GM19438 (cell line): ENCODE measurements at regions not wholly inside any gene's neighbourhood (a gene's known extent, or its start where the extent isn't known, plus 50 kb on each side); places are given as distances from the start of the nearest gene placed in this dataset.
"Not testable (repeated sequence)": the region's sequence is repeated elsewhere in the genome, so short reads cannot be mapped to it uniquely, and the experiment has no call there.

ENCODE experiments used
- ATAC-seq: cut with Tn5 transposase; IDR thresholded peaks from one replicate; pipeline ENCODE4 v1.9.1; 2021; ENCODE audit warnings: low read depth; ENCODE audit not compliant: unreplicated experiment

DNA sequence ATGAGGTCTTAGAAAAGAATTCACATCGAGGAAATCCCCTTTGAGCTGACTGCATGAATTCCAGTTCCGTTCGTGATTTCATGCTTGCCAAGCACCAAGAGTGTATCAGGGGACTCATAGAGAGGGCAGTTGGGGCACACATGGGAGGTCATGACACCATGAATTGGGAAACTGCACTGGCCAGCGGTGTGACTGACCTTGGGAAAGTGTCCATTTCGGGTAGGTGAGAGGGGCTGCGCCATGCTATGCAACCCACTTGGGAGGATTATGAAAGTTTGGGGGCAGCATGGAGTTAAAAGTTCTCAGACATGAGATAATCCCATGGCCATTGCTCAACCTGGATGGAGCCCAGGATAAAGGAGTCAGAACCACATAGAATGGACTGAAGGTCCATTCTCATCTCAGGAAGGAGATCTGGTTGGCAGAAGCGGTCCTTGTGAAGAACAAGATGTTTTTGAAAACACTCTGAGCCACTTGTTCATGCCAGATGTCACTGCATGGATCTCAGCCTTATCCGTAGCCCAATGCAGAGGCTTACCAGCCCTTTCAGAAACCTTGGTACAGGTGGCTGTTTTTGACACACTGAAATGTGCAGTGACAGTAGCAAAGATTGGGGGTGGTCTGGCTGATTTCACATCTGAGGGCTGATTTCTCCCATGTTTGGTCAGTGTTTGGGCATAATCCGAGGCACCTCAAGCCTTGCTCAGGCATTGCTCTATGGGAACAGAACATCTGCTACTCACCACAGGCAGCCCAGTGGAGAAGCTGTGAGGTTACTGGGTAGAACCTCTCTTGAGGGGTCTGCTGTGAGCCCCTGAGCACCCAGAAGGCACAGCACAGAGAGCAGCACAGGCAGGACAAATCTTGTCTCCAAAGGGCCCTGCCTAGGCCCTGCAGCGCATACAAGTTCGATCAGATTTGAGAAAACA is 252.3 kb downstream of the CXCL12 start:
- ATAC-seq = no peak

DNA sequence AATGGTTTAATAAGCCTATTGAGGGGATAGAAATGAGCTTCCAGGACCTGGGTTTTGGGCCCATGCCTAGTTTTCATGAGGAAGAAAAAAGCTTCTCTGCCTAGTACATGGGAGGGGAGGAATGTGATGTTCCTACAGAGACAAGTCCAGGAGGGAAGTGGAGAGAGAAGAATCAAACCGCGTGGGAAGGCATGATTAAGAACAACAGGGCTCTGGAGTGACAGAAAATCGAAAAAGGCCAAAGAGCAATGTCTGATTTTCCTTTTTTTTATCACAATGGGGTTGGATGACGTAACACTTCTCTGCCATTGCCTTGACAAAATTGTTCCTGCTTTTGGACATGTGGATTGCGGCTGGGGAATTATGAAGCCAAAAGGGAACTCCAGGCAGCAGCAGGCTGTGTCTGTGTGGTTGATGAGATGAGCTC is 258.6 kb downstream of the CXCL12 start:
- no peak for ATAC-seq

DNA sequence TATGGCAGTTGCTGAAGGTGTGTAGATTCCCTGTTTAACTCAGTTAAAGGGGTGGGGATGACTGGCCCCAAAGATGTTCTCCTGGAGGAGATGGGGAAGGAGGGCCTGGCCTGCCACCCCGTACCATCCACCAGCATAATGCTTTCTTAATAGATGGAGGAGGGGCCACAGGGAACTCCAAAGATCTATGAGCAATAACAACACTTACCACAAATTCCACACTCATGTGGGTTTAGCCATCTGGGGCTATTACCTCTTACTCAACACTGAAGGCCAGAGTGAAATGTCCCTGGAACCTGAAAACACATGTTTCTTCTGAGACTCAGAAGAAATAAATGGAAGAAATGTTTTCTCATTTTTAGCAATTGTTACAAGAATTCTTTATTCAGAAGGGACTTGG is 259.0 kb downstream of the CXCL12 start:
- no peak for ATAC-seq

DNA sequence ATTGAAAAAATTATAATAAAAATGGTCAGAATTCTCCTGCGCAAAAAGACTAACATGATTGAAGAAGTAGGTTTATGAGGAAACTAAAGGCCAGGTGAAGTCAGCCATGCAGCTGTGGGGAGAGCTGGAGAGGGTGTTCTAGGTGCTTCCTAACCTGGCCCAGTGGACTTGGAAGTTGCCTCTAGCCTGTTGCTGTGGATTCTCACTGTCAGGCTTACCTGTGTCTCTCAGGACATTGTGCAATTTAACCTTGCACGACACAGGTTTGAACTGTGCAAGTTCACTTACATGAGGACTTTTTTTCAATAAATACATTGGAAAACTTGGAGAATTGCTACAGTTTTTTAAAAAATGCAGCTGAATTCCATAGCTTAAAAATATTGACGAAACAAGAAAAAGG is 266.4 kb downstream of the CXCL12 start:
- no peak for ATAC-seq

DNA sequence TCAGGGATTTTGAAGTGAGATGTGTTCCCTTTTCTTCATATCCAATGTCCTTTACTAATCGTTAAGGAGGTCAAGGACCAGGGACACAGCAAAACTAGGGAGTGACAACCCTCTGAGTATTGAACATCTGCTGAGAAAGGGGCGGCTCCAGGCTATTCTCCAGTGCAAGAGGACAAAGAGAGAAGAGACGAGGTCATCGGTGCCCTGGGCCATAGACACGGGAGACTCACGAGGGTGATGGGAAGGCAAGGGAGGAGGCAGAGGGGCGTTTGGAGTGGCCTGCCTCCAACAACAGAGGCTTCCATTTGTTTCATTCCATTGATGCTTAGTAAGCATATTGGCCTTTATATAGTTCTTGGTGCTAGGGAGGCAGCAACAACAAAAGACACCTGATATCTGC is 268.4 kb downstream of the CXCL12 start:
- ATAC-seq = no peak

DNA sequence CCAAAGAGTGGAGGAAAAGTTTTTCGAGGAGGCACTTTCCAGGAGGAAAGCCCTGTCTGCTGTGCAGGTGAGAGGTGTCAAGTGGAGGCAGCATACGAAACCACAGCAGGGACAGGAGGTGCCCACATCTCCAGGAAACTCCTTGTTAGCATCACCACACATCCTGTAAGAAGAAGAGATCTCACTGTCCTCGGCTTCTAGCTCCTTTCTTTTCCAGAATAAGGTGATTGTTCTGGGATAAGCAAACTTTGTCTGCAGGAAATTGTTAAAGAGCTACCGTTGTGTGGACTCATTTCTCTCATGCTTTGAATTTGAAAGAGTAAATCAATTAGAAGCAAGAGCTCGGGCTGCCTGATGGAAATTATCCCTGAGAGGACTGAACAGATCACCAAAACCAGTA is 269.4 kb downstream of the CXCL12 start:
- no peak for ATAC-seq

DNA sequence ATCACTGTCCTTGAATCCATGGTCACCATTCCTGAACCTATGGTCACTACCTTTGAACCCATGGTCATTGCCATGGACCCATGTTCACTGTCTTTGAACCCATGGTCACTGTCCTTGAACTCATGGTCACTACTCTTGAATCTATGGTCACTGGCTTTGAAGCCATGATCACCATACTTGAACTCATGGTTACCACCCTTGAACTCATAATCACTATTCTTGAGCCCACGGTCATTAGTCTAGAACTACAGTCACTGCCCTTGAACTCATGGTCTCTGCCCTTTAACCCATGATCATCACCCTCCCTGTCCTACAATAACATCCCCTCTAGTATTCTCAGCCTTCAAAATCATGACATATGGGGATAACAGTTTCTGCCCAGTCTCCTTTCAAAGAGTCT is 270.5 kb downstream of the CXCL12 start:
- ATAC-seq = no peak

DNA sequence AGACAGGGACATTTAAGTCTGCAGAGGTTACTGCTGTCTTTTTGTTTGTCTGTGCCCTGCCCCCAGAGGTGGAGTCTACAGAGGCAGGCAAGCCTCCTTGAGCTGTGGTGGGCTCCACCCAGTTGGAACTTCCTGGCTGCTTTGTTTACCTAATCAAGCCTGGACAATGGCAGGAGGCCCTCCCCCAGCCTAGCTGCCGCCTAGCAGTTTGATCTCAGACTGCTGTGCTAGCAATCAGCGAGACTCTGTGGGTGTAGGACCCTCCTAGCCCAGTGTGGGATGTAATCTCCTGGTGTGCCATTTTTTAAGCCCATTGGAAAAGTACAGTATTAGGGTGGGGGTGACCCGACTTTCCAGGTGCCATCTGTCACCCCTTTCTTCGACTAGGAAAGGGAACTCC is 272.6 kb downstream of the CXCL12 start:
- ATAC-seq = not testable (repeated sequence)

DNA sequence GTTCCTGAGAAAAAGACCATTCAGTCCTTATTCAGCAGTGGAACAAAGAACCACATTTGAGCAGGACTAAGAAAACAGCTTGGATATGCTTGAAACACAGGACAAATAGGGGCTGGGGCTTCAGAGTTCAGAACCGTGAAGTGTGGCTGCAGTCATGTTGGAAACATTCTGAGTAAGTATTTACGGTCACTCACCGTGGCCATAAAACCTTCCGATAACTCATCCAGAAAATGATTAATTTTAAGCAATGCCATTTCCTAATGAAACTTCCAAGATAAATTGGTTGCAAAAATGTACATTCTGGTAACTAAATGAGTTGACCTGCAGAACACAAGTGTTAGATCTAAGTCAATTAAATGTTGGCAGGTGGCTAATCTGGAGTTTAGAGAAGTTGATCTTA is 279.2 kb downstream of the CXCL12 start:
- no peak for ATAC-seq

DNA sequence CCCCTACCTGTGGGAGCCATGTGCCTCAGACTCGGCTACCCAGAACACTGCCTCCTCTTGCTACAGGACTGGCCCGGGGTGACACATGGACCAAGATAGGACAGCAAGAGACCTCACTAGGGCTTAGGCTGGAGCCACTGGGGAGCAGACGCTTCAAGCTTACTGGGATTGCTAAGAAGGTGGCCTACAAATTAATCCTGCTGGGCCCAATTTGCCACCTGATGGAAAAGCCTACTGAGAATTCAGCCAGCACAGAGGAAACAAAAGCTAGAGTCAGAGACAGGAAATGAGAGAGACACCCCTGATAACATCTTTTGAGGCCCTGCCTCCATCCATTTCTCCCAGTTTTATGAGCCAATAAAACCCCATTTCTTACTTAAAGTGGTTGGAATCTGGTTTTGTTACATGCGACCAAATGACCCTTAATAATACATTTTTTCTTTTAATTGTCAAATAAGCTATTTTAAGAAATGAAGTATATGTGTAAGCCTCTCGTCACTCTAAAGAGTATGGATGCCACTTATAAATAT is 282.1 kb downstream of the CXCL12 start:
- ATAC-seq = no peak

DNA sequence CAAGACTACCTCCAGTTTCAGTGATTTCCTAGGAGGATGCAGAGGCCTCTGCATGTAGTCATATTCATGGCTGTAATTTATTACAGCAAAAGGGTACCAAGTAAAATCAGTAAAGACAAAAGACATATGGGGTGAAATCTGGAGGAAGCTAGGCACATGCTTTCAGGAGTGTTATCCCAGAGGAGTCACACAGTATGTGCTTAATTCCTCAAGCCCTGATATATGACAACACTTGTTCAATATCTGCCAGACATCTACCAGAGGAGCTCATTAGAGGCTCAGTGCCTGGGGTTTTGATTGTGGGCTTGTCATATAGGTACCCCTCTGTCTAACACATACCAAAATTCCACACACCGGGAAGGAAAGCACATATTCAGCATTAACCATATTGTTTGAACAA is 283.8 kb downstream of the CXCL12 start:
- no peak for ATAC-seq

DNA sequence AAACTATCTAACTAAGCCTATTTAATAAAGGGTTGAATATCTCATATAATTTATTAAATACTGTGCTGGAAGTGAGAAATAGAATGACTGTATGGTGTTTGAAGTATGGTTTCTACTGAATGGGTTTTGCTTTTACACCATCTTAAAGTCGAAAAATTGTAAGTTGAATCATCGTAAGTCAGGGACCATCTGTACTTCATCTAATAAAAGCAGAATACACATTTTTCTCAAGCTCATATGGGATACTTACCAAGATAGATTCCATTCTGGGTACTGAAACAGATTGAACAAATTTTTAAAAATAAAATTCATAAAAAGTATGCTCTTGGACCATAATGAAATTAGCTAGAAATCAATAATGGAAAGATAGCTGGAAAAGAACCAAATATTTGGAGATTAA is 285.4 kb downstream of the CXCL12 start:
- ATAC-seq = no peak

DNA sequence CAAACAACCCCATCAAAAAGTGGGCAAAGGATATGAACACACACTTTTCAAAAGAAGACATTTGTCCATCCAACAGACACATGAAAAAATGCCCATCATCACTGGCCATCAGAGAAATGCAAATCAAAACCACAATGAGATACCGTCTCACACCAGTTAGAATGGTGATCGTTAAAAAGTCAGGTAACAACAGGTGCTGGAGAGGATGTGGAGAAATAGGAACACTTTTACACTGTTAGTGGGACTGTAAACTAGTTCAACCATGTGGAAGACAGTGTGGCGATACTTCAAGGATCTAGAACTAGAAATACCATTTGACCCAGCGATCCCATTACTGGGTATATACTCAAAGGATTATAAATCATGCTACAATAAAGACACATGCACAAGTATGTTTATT is 288.7 kb downstream of the CXCL12 start:
- ATAC-seq = not testable (repeated sequence)

DNA sequence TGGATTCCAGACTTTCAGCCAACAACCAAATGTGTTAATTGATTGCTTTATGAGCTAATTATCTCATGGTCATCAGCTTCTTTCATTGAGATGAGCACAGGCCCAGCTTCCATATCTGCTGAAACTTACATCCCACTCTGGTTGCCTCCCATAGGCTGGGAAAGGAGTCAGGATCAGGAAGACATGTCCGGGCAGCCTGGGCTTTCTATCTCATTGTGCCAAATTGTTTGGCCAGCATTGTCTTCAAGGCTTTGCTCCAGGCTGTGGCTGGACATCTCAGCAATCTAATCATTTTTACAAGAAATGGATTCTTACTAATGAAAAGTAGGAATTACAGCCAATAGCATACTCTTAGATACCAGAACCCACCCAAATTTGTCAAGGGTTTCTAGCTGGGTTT is 295.2 kb downstream of the CXCL12 start:
- no peak for ATAC-seq

DNA sequence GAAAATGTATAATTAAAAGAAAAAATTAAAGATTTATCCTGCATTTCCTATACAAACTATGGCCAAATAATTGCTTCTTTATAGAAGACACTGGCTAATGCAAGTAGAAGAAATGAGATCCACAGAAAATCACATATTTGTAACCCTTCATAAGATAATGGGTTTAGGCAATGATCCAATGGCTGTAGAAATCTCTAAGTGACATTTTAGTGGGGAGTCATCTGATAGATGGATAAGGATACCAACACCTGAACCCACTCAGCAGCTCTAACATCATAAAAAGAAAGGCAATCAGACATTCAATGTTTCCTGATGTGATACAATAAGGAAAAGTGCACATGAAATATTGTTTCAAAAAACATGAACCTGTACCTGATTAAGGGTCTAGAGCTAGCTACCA is 297.5 kb downstream of the CXCL12 start:
- ATAC-seq = no peak

DNA sequence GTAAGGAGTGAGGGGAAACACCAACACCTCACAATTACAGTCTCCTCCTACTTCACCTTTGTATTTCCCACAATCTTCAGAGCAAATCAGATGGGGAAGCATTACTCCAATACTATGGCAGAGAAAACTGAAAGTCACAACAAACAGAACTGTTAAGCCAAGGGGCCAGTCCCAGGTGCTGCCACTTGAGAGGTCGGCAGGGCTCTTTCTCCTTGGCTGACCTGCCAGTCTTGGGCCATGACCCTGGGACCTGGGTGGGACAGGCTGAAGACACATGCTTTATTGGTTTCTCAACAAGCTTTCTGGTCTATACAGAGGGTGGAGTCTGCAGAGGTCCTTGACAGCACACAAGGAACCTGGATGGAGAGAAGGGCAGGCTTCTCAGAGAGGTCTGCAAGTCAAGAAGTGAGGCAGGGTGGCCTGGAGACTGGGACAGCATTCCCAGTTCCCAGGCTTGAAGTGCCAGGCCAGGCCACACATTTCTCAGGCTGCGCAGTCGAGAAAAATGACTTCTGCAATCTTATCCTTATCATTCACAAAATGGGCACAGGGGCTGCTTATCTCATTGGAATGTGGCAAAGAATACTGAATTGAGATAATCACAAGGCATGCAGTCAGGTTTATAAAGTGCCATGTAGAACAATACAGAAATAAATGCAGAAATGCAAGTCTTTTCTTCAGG is 301.0 kb downstream of the CXCL12 start:
- ATAC-seq = no peak

DNA sequence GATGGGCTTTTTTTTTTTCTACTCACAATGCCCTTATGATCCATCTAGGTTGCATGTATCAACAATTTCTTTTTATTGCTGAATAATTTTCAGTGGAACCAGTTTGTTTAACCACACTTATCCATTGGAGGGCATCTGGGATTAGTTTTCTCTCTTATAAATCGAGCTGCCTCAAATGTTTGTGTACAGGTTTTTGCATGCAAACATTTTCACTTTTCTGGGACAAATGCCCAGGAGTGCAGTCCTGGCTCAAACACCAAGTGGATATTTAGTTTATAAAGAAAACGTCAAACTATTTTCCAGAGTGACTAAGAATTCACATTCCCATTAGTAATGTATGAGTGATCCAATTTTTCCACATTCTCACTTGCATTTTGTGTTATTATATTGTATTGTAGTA is 313.4 kb downstream of the CXCL12 start:
- ATAC-seq = no peak

DNA sequence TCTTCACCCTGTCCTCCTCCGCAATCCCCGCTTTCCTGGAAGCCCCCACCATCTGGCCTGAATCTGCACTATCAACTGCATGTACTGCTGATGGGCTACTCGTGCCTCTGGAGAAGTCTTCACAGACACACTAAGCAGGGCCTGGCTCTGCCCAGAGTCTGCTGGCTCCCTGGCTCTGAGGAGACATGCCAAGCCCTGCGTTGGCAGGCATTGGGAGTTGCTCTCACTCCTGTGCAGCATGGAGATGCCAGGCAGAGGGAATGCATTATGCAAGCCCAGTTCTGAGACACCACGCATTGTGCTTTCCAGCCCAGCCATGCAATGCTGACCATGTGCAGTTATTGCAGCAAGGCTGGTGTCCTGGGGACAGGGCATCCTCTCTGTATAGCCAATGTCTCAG is 314.6 kb downstream of the CXCL12 start:
- ATAC-seq = no peak

DNA sequence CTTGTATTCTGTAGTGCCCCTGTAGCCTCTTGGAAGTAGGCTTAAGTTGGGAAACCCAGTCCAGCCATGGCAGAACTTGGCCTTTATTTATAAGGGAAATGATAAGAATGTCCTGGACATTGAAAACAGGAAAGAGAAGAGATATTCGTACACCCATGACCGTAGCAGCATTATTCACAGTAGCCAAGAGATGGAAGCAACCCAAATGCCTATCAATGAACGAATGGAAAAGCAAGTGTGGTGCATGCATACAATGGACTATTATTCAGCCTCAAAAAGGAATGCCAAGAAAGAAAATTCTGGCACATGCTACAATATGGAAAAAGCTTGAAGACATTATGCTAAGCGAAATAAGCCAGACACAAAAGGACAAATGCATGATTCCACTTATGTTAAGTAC is 315.3 kb downstream of the CXCL12 start:
- no peak for ATAC-seq

DNA sequence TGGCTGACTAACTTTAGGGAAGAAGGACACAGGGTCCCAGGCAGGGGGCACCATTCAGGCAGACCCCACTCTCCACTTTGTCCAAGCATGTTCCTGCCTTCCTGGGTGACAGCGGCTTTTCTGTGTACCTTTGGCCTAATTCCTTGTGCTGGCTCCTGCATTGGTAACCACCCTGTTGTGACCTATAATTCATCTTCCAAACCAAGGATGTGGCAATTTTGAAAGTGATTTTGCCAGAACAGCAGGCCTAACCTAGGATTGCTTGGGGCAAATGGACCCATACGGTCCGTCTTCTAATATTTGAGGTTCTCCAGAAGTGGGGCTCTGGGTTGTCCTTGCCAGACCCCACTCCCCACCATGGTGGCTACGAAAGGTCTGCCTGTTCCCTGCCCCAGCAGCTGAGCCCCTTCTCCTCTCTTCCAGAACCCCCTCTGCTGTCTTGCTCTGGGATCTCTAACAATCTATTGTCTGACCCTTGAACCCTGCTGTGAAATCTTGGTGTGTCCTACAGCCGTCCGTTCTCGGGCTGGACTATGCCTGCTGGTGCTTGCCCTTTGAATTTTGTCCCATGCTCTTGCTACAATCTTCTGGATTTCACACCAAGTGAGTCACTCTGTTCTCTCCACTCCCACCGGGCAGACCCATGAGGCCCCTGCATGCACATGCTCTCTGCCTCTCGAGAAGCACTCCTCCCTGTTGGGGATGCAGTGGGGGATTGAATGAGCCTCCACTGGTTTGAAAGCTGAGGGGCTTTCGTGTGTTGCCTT is 316.0 kb downstream of the CXCL12 start:
- no peak for ATAC-seq

DNA sequence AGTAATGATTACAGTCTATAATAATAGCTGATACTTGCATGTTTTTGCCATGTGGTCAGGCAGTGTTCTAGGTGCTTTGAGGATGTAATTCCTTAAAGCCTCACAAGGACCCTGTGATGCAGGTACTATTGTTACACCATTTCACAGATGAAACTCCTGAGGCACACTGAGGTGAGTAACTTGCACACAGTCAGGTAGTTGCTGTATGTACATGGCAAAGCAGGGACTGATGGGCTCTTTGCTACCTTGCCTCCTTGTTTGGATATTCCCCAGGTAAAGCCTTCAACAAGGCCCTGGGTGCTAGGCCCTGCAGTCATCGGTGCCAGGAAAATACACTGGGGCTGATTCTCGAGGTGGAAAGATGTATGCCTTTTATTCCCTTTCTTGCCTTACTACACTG is 317.5 kb downstream of the CXCL12 start:
- no peak for ATAC-seq
